Effector memory CD8-positive, alpha-beta T cell (primary cell): ENCODE measurements at regions not wholly inside any gene's neighbourhood (a gene's known extent, or its start where the extent isn't known, plus 50 kb on each side); places are given as distances from the start of the nearest gene placed in this dataset.

Experiments
- ATAC-seq: fragments of 150-1000 bp; cut with Tn5 transposase; replicated peaks from 2 replicates; pipeline ENCODE4 v1.10.0; 2021; ENCODE audit warnings: mild to moderate bottlenecking, moderate library complexity
- DNase-seq, 3 experiments: peaks; one replicate each; pipeline ENCODE4 v3.0.0; 2021
- H3K27ac Mint-ChIP-seq, 2 donors: one replicate each; pipeline ENCODE4 v1.8.0; 2022; ENCODE audit warnings: mild to moderate bottlenecking in 2 of 2, mixed read lengths in 2 of 2, moderate library complexity in 2 of 2
- H3K27me3 Mint-ChIP-seq, 2 donors: one replicate each; pipeline ENCODE4 v1.8.0; 2022; ENCODE audit warnings: mixed read lengths in 2 of 2
- H3K36me3 Mint-ChIP-seq: one replicate; pipeline ENCODE4 v1.8.0; 2022; ENCODE audit warnings: mild to moderate bottlenecking, moderate library complexity, mixed read lengths; ENCODE audit not compliant: insufficient read depth
- H3K4me1 Mint-ChIP-seq, 2 donors: one replicate each; pipeline ENCODE4 v1.8.0; 2022; ENCODE audit warnings: low read depth in 2 of 2, mixed read lengths in 2 of 2
- H3K4me3 Mint-ChIP-seq, 2 donors: one replicate each; pipeline ENCODE4 v1.8.0; 2022; ENCODE audit warnings: mild to moderate bottlenecking in 2 of 2, mixed read lengths in 2 of 2, moderate library complexity in 2 of 2
- H3K9me3 Mint-ChIP-seq, 2 donors: one replicate each; pipeline ENCODE4 v1.8.0; 2022; ENCODE audit warnings: mixed read lengths in 2 of 2

DNA sequence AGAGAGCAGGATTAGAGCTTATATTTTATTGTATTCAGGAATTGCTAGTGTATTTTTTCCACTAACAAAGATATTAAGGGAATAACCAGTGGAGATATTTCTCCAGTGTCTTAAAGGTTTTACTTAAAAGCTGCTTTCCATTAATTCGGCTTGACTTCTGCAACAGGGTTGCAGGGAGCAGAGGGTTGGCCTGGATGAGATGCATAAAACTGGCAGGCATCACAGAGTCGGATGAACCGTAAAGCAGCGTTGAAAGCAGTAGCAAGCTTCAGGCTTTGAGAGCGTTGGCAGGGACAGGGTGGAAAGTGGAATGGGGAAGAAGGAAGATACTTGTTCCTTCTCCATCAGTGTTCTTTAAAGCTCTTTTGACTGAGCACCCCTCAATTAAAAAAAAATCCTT is 237.2 kb downstream of the LMO4 start:
- DNase-seq (no peak), ATAC-seq (no peak)
- Mint-ChIP-seq H3K9me3 (no peaks in the 10 kb centered on the region), H3K4me3 (no peak overlapping the region), H3K36me3 (no peaks in the 10 kb centered on the region), H3K27ac (no peak overlapping the region), H3K27me3 (peaks cover 0 to 17% of the 10 kb centered on the region in 2 donors), H3K4me1 (no peaks in the 10 kb centered on the region)

DNA sequence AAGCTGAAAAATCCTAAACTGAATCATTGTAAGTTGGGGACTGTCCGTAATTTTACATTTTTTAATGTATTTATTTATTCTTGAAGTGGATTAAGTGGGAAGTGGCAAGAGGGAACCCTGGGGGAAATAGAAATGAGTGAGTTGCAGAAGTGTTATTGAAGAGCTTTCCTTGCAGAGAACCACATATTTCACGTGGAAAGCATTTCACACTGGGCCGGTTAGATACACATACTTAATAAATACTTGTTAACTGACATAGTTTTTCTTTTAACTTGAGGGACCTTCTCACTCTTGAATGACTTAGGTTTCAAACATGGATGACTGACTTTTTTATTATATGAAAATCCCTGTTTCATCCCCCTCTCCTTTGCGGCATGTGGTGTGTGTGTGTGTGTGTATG is 239.3 kb downstream of the LMO4 start:
- Mint-ChIP-seq H3K27me3 (peaks cover 0 to 25% of the 10 kb centered on the region in 2 donors), H3K27ac (no peak overlapping the region), H3K4me3 (no peak overlapping the region)

GRCh38 chr1:87568911-87569310 is 240.2 kb downstream of the LMO4 start:
- Mint-ChIP-seq H3K9me3 (no peaks in the 10 kb centered on the region), H3K27me3 (peaks cover 0 to 25% of the 10 kb centered on the region in 2 donors), H3K4me1 (no peaks in the 10 kb centered on the region), H3K36me3 (no peaks in the 10 kb centered on the region), H3K27ac (no peak overlapping the region), H3K4me3 (no peak overlapping the region)
- DNase-seq (no peak), ATAC-seq (no peak)

More for the DNA sequence above, 239.3 kb downstream of the LMO4 start:
- Mint-ChIP-seq H3K36me3 (no peaks in the 10 kb centered on the region), H3K4me1 (no peaks in the 10 kb centered on the region), H3K9me3 (no peaks in the 10 kb centered on the region)
- DNase-seq (no peak), ATAC-seq (no peak)

GRCh38 chr1:87572008-87572407 is 243.3 kb downstream of the LMO4 start:
- no peak overlapping the region for H3K27ac Mint-ChIP-seq
- no peak overlapping the region for H3K4me3 Mint-ChIP-seq
- DNase-seq (no peak), ATAC-seq (no peak)
- H3K4me1 Mint-ChIP-seq = no peaks in the 10 kb centered on the region
- H3K36me3 Mint-ChIP-seq = no peaks in the 10 kb centered on the region
- H3K9me3 Mint-ChIP-seq = no peaks in the 10 kb centered on the region
- peaks cover 0 to 23% of the 10 kb centered on the region in 2 donors for H3K27me3 Mint-ChIP-seq

DNA sequence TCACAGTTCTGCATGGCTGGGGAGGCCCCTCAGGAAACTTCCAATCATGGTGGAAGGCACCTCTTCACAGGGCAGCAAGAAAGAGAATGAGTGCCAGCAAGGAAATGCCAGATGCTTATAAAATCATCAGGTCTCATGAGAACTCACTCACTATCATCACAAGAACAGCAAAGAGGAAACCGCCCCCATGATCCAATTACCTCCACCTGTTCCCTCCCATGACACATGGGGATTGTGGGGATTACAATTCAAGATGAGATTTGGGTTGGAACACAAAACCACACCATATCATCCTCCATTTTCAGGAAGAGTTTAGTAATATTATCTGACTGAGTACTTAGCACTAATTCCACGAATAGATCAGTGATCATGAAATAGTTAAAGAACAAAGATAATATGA is 244.2 kb downstream of the LMO4 start:
- H3K4me1 Mint-ChIP-seq = no peaks in the 10 kb centered on the region
- H3K36me3 Mint-ChIP-seq = no peaks in the 10 kb centered on the region
- peaks cover 0 to 32% of the 10 kb centered on the region in 2 donors for H3K27me3 Mint-ChIP-seq
- DNase-seq (no peak), ATAC-seq (no peak)
- no peaks in the 10 kb centered on the region for H3K9me3 Mint-ChIP-seq
- H3K4me3 Mint-ChIP-seq = no peak overlapping the region
- H3K27ac Mint-ChIP-seq = no peak overlapping the region

GRCh38 chr1:87575528-87575927 is 246.8 kb downstream of the LMO4 start:
- H3K36me3 Mint-ChIP-seq = no peaks in the 10 kb centered on the region

DNA sequence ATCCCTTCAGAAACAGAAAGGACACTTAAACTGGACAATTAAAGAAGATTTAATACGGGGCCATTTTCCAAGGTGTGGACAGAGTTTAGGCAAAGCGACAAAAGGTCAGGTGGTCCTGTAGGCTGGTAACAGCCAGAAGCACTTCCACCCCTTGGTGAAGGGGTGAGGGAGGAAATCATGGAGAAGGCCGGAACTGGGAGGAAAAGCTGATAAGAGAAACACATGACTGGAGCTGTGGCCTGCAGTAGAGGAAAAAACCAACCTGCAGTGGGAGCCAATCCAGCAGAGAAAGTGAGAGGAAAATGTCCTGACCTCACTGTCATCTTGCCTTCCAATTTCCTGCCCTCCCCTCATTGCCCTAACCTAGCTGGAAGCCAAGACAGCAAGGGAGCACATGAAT is 249.8 kb downstream of the LMO4 start:
- Mint-ChIP-seq H3K27ac (no peak overlapping the region), H3K4me3 (no peak overlapping the region), H3K4me1 (no peaks in the 10 kb centered on the region), H3K9me3 (no peaks in the 10 kb centered on the region), H3K36me3 (no peaks in the 10 kb centered on the region), H3K27me3 (peaks cover 0 to 32% of the 10 kb centered on the region in 2 donors)
- ATAC-seq (no peak), DNase-seq (no peak)

More at GRCh38 chr1:87575528-87575927, 246.8 kb downstream of the LMO4 start:
- H3K27ac Mint-ChIP-seq = no peak overlapping the region
- no peaks in the 10 kb centered on the region for H3K9me3 Mint-ChIP-seq
- H3K4me1 Mint-ChIP-seq = no peaks in the 10 kb centered on the region
- no peak overlapping the region for H3K4me3 Mint-ChIP-seq
- H3K27me3 Mint-ChIP-seq = peaks cover 0 to 44% of the 10 kb centered on the region in 2 donors
- DNase-seq (no peak), ATAC-seq (no peak)

GRCh38 chr1:87583459-87583858 is 254.8 kb downstream of the LMO4 start:
- H3K36me3 Mint-ChIP-seq = no peaks in the 10 kb centered on the region
- H3K27me3 Mint-ChIP-seq = peaks cover 11 to 13% of the 10 kb centered on the region in 2 donors
- DNase-seq (no peak), ATAC-seq (no peak)
- H3K27ac Mint-ChIP-seq = no peak overlapping the region
- no peaks in the 10 kb centered on the region for H3K4me1 Mint-ChIP-seq
- H3K4me3 Mint-ChIP-seq = no peak overlapping the region
- no peaks in the 10 kb centered on the region for H3K9me3 Mint-ChIP-seq

GRCh38 chr1:87584586-87584985 is 255.9 kb downstream of the LMO4 start:
- ATAC-seq = no peak
- H3K9me3 Mint-ChIP-seq = no peaks in the 10 kb centered on the region
- H3K4me3 Mint-ChIP-seq = no peak overlapping the region
- no peak overlapping the region for H3K27ac Mint-ChIP-seq
- no peaks in the 10 kb centered on the region for H3K4me1 Mint-ChIP-seq
- DNase-seq = no peak
- no peaks in the 10 kb centered on the region for H3K36me3 Mint-ChIP-seq
- H3K27me3 Mint-ChIP-seq = peaks cover 6 to 12% of the 10 kb centered on the region in 2 donors

DNA sequence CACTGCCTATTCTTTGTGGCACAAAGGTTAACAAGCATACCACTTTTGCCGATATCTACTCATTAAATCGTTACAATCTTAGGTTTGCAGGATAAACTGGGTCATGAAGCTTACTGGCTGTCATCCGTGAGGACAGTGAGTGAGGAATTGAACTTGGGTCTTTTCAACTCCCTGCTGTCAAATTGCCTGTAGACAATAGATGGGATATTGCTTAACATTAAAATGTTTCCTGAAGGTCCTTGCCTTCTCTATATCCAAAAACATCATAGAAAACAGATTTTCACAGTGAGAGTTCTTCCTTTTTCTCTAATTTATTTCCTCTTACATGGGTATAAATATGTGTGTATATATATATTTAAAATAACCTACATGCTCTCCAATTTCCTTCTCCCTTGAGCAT is 257.8 kb downstream of the LMO4 start:
- H3K27me3 Mint-ChIP-seq = peaks cover 6 to 12% of the 10 kb centered on the region in 2 donors
- no peaks in the 10 kb centered on the region for H3K4me1 Mint-ChIP-seq
- DNase-seq (no peak), ATAC-seq (no peak)
- no peak overlapping the region for H3K27ac Mint-ChIP-seq
- no peaks in the 10 kb centered on the region for H3K36me3 Mint-ChIP-seq
- H3K9me3 Mint-ChIP-seq = no peaks in the 10 kb centered on the region
- H3K4me3 Mint-ChIP-seq = no peak overlapping the region

- ATAC-seq = no peak
- no peak overlapping the region for H3K27ac Mint-ChIP-seq
These were observed 259.8 kb downstream of the LMO4 start for GRCh38 chr1:87588495-87588894.

GRCh38 chr1:87591492-87591891 is 262.8 kb downstream of the LMO4 start:
- DNase-seq (no peak), ATAC-seq (no peak)
- H3K27ac Mint-ChIP-seq = no peak overlapping the region
- no peaks in the 10 kb centered on the region for H3K9me3 Mint-ChIP-seq
- no peaks in the 10 kb centered on the region for H3K4me1 Mint-ChIP-seq
- peaks cover 10 to 12% of the 10 kb centered on the region in 2 donors for H3K27me3 Mint-ChIP-seq
- H3K4me3 Mint-ChIP-seq = no peak overlapping the region
- no peaks in the 10 kb centered on the region for H3K36me3 Mint-ChIP-seq

More at GRCh38 chr1:87588495-87588894, 259.8 kb downstream of the LMO4 start:
- H3K27me3 Mint-ChIP-seq = peaks cover 6 to 12% of the 10 kb centered on the region in 2 donors
- no peak for DNase-seq
- H3K4me3 Mint-ChIP-seq = no peak overlapping the region
- H3K36me3 Mint-ChIP-seq = no peaks in the 10 kb centered on the region
- H3K9me3 Mint-ChIP-seq = no peaks in the 10 kb centered on the region
- H3K4me1 Mint-ChIP-seq = no peaks in the 10 kb centered on the region

DNA sequence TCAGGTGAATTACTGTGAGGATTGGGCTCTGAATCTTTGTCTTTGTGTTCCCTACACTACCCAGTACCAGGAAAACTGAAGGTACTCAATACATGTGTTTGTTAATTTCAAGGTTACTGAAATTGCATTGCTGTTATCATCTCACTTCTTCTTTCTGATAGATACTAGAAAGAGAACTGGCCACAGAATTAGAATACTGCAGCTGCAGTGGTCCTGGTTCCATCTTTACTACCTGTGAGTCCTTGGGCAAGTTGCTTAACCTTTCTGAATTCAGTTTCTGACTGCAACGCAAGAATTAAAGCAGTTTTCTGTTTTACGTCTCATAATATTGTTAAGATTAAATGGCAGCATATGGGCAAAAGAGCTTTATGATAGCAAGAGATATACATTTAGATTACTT is 263.5 kb downstream of the LMO4 start:
- no peaks in the 10 kb centered on the region for H3K9me3 Mint-ChIP-seq
- no peak overlapping the region for H3K27ac Mint-ChIP-seq
- H3K36me3 Mint-ChIP-seq = no peaks in the 10 kb centered on the region
- peaks cover 10 to 17% of the 10 kb centered on the region in 2 donors for H3K27me3 Mint-ChIP-seq
- DNase-seq (no peak), ATAC-seq (no peak)
- H3K4me3 Mint-ChIP-seq = no peak overlapping the region
- H3K4me1 Mint-ChIP-seq = no peaks in the 10 kb centered on the region

GRCh38 chr1:87594736-87595383 is 266.2 kb downstream of the LMO4 start:
- Mint-ChIP-seq H3K4me3 (no peak overlapping the region), H3K27ac (no peak overlapping the region), H3K9me3 (no peaks in the 10 kb centered on the region), H3K27me3 (peaks cover 15 to 25% of the 10 kb centered on the region in 2 donors), H3K36me3 (no peaks in the 10 kb centered on the region), H3K4me1 (no peaks in the 10 kb centered on the region)
- no peak for ATAC-seq
- DNase-seq = no peak
